HG03135 (cell line): ENCODE measurements at regions not wholly inside any gene's neighbourhood (a gene's known extent, or its start where the extent isn't known, plus 50 kb on each side); places are given as distances from the start of the nearest gene placed in this dataset.
"Not testable (repeated sequence)": the region's sequence is repeated elsewhere in the genome, so short reads cannot be mapped to it uniquely, and the experiment has no call there.

Experiments
- ATAC-seq: cut with Tn5 transposase; IDR thresholded peaks from one replicate; pipeline ENCODE4 v1.9.1; 2021; ENCODE audit warnings: mild to moderate bottlenecking, moderate library complexity; ENCODE audit not compliant: unreplicated experiment

DNA sequence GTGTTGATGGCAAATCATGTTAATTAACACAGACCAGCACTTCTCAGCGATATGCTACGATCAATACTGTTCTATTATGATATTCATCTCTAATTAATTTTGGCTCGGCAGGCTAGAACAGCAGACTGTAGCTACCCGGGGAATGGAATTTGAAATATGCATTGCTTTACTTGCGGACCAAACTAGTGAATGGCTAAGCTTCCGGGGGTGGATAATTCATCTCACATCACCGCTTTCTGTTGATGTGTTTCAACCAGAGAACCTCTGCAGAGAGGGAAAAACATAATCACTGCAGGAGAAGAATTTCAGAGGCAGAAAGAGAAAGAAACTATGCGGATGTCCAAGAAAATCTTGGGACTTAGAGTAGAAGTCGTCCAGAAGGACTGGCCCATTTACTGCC lies 490.9 kb downstream of the STK39 start:
- no peak for ATAC-seq

- ATAC-seq = no peak
These were observed 494.3 kb downstream of the STK39 start for GRCh38 chr2:167753142-167753541.

DNA sequence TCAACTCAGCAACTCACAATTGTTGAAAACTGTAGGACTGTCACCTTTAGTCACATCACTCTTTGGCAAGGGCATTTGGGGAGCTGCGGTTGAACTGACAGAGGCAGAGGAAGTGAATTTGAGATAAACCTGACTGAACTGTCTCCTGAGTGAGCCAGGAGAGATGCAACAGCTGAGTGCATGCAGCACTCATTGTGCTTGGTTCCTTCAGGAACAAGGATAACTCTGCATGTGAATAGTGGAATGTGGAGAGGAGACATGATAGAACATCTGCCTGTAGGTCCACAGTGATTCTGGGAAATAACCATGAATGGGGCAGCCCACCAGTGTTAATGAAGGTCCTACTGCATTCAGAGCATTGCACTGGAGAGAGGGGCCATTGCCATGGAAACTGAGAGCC lies 494.7 kb downstream of the STK39 start:
- ATAC-seq = no peak

GRCh38 chr2:167750675-167751074 lies 496.7 kb downstream of the STK39 start:
- ATAC-seq = no peak

DNA sequence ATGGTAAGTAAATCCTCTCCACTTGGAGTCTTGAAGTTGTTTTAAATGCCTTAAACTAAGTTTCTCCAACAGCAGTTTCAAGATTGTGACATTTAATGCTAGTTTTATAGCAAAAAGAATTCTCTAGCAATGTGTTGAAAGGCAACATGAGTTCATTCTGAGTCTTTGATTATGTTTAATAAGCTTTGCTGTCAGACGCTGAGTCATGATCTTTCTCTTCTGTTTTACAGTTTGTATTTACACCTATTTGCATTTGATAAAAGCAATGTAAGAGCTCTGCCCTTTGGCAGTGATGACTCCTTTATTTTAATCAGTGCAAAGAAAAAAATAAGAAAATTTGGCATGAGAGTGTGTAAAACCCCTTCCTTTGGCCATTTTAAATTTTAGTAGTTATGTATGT lies 497.7 kb downstream of the STK39 start:
- no peak for ATAC-seq

- no peak for ATAC-seq
These were observed 498.4 kb downstream of the STK39 start for GRCh38 chr2:167749016-167749415.

GRCh38 chr2:167748536-167748935 lies 498.9 kb downstream of the STK39 start:
- ATAC-seq = no peak

GRCh38 chr2:167745667-167746066 lies 501.7 kb downstream of the STK39 start:
- ATAC-seq = no peak

- not testable (repeated sequence) for ATAC-seq
These were observed 507.5 kb downstream of the STK39 start for GRCh38 chr2:167739921-167740320.

DNA sequence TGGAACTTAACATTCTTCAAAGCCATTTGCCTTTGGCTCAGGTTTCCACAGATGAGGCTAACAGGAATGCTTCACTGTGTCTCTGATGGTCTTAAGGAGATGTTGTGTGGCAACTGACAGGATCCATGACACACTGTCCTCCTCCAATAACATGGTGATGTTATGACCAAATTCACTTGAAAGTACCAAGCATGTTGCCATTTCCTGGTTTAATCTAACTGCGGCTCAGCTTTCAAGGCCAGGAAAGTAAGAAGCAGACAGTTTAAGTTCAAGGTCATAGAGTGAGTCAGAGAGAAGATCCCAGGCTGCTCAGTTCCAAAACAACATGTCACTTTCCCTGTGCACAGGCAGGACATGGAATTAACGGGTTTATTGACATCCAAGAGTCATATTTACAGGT lies 513.6 kb downstream of the STK39 start:
- no peak for ATAC-seq

- ATAC-seq = no peak
These were observed 515.1 kb downstream of the STK39 start for GRCh38 chr2:167732326-167732725.

- ATAC-seq = no peak
These were observed 517.5 kb downstream of the STK39 start for GRCh38 chr2:167729911-167730310.

DNA sequence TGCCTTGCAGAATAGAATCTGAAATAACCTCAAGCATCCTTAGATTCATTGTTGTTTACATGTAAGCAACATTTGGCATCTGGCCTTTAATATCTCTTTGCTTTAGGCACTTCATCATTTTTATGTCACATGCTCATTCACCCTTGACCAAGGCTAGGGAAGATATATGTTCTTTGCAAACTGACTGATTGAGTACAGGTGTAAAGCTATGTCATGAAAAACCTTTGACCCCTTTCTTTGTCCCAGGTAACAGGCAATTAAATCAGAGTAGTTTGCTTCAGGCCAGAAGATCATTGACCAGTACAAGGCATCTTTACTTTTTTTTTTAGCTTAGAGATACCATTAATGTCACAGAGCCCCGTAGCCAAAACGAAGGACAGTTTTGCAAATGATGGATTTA lies 520.6 kb downstream of the STK39 start:
- ATAC-seq = no peak

DNA sequence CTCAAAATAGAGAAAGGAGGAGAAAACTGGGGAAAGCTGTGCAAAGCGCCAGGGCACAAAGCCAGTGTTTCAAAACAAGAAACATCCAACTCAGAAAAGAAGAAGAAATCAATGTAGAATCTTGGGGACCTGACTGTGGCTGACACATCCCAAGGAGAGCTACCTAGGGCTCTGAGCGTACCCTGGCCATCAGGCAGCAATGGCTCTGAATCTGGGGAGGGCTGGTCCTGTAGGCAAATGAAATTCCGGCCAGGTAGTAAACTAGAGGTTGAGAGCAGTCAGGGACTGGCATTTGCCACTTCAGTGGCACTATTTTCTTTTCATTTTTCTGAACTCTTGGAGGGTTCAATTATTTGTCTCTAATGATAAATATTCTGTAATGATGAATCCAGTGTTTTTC lies 525.8 kb downstream of the STK39 start:
- ATAC-seq = no peak

DNA sequence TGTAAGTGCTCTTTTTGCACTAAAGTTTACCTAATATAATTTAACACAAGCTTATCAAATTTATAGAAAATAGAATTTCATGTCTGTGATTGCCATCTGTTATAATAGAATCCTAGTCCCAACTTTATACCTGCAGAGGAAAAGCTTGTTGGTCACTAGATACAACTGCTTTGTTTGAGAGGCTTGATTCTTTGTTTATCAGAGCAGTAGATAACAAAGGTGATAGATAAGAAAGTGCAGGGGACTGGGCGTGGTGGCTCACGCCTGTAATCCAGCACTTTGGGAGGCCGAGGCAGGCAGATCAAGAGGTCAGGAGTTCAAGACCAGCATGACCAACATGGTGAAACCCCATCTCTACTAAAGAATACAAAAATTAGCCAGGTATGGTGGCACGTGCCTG lies 528.0 kb downstream of the STK39 start:
- no peak for ATAC-seq

DNA sequence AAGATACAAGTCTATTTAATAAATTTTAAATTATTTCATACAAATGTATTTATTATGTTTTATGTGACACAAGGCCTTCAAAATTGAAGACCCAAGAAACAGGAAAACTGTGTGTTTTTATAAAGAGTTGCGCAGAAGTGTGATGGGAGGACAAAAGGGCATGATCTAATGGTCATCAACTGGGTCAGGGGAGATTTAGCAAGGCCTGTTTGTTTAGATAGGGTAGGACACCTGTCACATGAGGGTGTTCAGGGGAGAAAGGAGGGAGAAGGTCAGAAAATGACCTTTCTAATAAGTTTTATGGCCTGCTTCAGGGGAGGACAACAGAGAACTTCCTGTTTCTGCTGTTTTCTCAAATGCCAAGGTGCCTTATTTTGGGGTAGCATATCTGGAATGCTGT lies 528.8 kb downstream of the STK39 start:
- no peak for ATAC-seq

DNA sequence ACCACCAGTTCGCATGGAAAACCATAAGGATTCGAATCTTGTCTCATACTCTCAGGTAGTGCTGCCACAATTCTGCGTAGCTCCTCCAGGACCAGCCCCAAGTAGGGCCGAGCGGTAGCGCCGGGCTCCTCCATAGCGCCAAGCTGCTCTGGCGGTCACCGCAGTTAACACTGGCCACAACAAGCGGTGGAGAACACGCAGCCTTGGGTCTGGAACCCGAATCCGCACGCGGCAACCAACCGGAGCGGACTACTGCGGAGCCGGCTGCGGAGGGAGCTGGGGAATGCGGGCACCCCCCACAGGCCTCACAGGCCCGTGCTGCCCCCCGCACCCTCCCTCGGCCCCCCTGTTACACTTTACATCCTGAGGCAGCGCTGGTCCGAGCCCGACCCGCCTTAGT lies 531.5 kb downstream of the STK39 start:
- no peak for ATAC-seq

DNA sequence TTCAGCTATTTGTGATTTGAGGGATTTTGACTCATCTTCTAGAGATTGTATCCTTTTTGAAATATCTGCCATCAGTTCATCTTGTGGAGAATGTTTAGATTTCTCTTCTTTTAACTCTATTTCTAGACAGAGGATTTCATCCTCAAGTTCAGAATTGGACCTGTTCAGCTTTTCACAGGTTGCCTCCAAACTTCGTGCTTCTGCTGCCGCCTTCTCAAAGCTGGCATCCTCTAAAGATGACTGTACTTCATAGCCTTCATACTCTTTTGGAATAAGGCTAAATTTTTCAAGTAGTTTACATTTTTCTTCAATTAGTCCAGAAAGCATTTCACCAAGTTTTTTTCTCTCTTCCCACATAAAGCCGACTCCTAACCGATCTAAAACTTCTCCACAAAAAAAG lies 531.9 kb downstream of the STK39 start:
- not testable (repeated sequence) for ATAC-seq

DNA sequence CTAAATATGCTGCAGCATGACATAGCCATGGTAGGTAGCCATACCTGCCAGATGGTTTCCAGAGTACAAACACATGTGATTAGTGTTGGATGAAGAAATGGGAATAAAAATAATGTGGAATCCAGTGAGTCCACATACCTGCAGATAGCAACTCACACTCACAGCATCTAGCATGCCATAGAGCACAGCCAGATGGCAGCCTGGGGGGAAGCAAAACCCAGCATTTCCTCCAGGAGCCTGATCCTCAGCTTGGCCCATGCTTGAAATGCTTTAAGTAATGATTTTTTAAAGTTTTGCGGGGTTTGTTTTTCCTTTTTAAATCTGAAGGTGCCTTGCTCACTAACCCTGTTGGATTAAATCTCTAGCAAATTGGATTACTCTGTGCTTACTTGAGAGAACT lies 535.1 kb downstream of the STK39 start:
- ATAC-seq = no peak

DNA sequence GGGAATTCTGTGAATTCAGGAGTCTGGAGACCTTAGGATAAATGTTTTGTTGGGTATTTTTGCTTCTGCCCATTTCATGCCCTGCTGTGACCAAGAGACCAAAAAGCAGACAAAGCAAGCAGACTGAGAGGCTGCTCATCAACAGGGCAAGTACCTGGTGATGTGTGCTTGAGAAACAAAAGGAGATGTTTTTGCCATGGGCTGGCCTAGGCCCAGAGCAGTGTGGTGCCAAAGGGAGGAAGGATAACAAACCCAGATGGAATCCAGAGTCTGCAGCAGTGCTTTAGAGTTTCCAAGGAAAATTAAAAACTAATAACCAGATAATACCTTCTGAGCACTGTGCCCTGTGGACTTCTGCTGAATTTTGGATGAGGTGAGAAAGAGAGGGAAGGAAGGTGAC lies 538.4 kb downstream of the STK39 start:
- no peak for ATAC-seq

DNA sequence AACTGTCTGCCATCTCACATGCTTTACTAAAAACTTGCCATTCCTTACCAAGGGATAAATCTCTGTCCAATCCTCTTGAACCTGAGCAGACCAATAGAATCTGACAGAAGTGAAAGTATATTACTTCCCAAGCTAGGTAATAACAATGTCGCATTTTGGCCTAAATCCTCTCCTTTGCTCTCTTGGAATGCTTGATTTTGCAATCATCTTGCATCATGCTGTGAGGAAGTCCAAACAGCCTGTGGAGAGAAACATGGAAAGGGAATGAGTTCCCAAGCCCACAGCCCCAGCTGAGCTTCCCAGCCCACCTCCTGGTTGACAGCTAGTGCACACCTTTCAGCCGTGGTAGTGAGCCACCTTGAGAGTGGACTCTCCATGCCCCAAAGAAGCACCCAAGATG lies 540.6 kb downstream of the STK39 start:
- ATAC-seq = no peak

GRCh38 chr2:167703441-167703840 lies 544.0 kb downstream of the STK39 start:
- ATAC-seq = no peak

- no peak for ATAC-seq
These were observed 545.2 kb downstream of the STK39 start for GRCh38 chr2:167702227-167702626.

DNA sequence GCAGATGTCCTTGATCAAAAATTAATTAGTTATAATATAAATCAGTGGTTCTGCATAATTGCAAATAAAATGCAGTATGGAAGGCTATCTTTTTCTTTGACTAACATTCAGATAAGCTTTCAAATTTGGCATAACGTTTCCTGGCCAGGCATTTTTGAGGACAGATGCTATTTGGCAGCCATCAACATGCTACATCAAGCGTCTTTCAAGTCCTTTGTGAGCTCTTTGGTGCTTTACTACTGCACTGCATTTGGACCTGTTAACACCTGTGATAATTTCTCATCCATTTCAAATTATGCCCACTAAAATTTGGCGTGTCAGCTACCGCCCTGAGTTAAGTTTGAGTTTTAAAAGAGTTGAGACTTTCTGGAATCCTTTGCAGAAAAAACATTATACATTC lies 545.7 kb downstream of the STK39 start:
- no peak for ATAC-seq
